OCI-LY7 (cell line): ENCODE measurements at regions not wholly inside any gene's neighbourhood (a gene's known extent, or its start where the extent isn't known, plus 50 kb on each side); places are given as distances from the start of the nearest gene placed in this dataset.

Source experiments
- BruUV-seq: library from RNA; stranded (reverse); fragments of 400-500 nt; replicated peaks from 2 replicates; lab custom pipeline; 2021; lab: Mats Ljungman, UMichigan
- CTCF ChIA-PET: fragments of 300-600 bp; sonication (Branson Sonifier 250); formaldehyde crosslinking; loops from one replicate; lab custom pipeline; 2022; ENCODE audit warnings: antibody characterized with exemption; ENCODE audit not compliant: unreplicated experiment; lab: Charles Lee
- POLR2A ChIA-PET: fragments of 300-600 bp; sonication (Branson Sonifier 250); formaldehyde crosslinking; loops from one replicate; lab custom pipeline; 2022; ENCODE audit warnings: antibody characterized with exemption; lab: Charles Lee
- DNase-seq: peaks from one replicate; pipeline ENCODE4 v3.0.0-alpha.2; 2015; ENCODE audit warnings: low spot score
- H2AFZ ChIP-seq: fragments of 200-600 bp; sonication (generic), shearing (Covaris generic); 2 replicates; pipeline ENCODE4 v1.6.1; 2014; ENCODE audit warnings: mild to moderate bottlenecking, antibody characterized with exemption, low read length, moderate library complexity
- H3K27ac ChIP-seq: fragments of 200-600 bp; sonication (generic); 2 replicates; pipeline ENCODE4 v1.5.1; 2014; ENCODE audit warnings: mixed run types, low read depth, mild to moderate bottlenecking, moderate library complexity, low read length, inconsistent platforms; ENCODE audit not compliant: poor library complexity, severe bottlenecking
- H3K36me3 ChIP-seq: fragments of 200-600 bp; sonication (generic); 2 replicates; pipeline ENCODE4 v1.6.1; 2014; ENCODE audit warnings: mild to moderate bottlenecking, antibody characterized with exemption, low read length, moderate library complexity, mixed read lengths; ENCODE audit not compliant: insufficient read depth
- H3K4me1 ChIP-seq: fragments of 200-600 bp; sonication (generic); 2 replicates; pipeline ENCODE4 v1.5.1; 2014; ENCODE audit warnings: mild to moderate bottlenecking, low read length; ENCODE audit not compliant: insufficient read depth, poor library complexity, severe bottlenecking
- H3K4me2 ChIP-seq: fragments of 200-600 bp; sonication (generic); 2 replicates; pipeline ENCODE4 v1.6.1; 2014; ENCODE audit warnings: mild to moderate bottlenecking, low read length
- H3K4me3 ChIP-seq: fragments of 200-600 bp; sonication (generic); 2 replicates; pipeline ENCODE4 v1.5.1; 2014; ENCODE audit warnings: mild to moderate bottlenecking, low read depth, low read length; ENCODE audit not compliant: poor library complexity, severe bottlenecking
- H3K79me2 ChIP-seq: fragments of 200-600 bp; sonication (generic); 2 replicates; pipeline ENCODE4 v1.6.1; 2016; ENCODE audit warnings: low read depth, mild to moderate bottlenecking, low read length, moderate library complexity, mixed read lengths; ENCODE audit not compliant: insufficient read depth
- H3K9me2 ChIP-seq: fragments of 200-600 bp; sonication (generic); 2 replicates; pipeline ENCODE4 v1.6.1; 2016; ENCODE audit warnings: mild to moderate bottlenecking, low read length, mixed read lengths; ENCODE audit not compliant: insufficient read depth
- H3K9me3 ChIP-seq: fragments of 200-600 bp; sonication (generic); 2 replicates; pipeline ENCODE4 v1.6.1; 2014; ENCODE audit warnings: mild to moderate bottlenecking, mixed run types, low read length, mixed read lengths
- H4K20me1 ChIP-seq: fragments of 200-600 bp; sonication (generic); 2 replicates; pipeline ENCODE4 v1.6.1; 2014; ENCODE audit warnings: mild to moderate bottlenecking, antibody characterized with exemption, low read length, moderate library complexity, mixed read lengths; ENCODE audit not compliant: insufficient read depth
- EZH2phosphoT487 ChIP-seq: fragments of 200-600 bp; sonication (generic); IDR thresholded peaks from 2 replicates; pipeline ENCODE4 v1.6.1; 2018; ENCODE audit warnings: low read depth, borderline replicate concordance, mild to moderate bottlenecking, mixed run types, antibody characterized with exemption, low read length, moderate library complexity, mixed read lengths
- intact Hi-C: fragments of 100-400 bp; cut with micrococcal nuclease; formaldehyde crosslinking; loops from one replicate; pipeline ENCODE4 v1.10.0; 2022; ENCODE audit not compliant: unreplicated experiment
- TF ChIP-seq, protein P1 (sequence below): fragments of 200-600 bp; sonication (generic); conservative IDR thresholded peaks from 2 replicates; pipeline ENCODE4 v1.5.1; 2014; ENCODE audit warnings: mild to moderate bottlenecking, antibody characterized with exemption, low read length, moderate library complexity, mixed read lengths

DNA sequence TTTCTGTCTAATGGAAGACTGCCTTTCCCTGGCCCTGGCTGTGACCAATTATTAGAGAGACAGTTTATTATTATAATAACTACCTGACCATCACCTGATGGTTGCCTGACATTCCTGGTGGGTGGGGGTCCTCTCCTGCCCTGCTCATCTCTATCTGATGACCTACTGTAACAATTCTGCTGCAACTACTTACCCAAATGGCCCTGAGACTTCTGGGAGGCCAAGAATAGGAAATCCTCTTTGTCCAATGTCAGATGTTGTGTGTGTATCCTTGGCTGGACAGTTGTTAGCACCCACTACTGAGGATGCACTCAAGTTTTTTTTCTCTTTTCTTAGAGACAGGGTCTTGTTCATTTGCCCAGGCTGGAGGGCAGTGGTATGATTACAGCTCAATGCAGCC lies 110.3 kb downstream of the DDX1 start:
- no peaks in the 10 kb centered on the region for H3K9me3 ChIP-seq
- no peak for DNase-seq
- TF ChIP-seq, protein P1, sequence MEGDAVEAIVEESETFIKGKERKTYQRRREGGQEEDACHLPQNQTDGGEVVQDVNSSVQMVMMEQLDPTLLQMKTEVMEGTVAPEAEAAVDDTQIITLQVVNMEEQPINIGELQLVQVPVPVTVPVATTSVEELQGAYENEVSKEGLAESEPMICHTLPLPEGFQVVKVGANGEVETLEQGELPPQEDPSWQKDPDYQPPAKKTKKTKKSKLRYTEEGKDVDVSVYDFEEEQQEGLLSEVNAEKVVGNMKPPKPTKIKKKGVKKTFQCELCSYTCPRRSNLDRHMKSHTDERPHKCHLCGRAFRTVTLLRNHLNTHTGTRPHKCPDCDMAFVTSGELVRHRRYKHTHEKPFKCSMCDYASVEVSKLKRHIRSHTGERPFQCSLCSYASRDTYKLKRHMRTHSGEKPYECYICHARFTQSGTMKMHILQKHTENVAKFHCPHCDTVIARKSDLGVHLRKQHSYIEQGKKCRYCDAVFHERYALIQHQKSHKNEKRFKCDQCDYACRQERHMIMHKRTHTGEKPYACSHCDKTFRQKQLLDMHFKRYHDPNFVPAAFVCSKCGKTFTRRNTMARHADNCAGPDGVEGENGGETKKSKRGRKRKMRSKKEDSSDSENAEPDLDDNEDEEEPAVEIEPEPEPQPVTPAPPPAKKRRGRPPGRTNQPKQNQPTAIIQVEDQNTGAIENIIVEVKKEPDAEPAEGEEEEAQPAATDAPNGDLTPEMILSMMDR: no peak
- TF ChIP-seq EZH2phosphoT487: no peak
- H4K20me1 ChIP-seq: no peaks in the 10 kb centered on the region
- POLR2A ChIA-PET: no interaction called here
- no peak overlapping the region for H2AFZ ChIP-seq
- H3K79me2 ChIP-seq: no peaks in the 10 kb centered on the region
- no peak overlapping the region for H3K27ac ChIP-seq
- BruUV-seq: no TSS peak
- CTCF ChIA-PET: no interaction called here
- intact Hi-C loops: no loop called here
- no peaks in the 10 kb centered on the region for H3K4me1 ChIP-seq
- H3K4me2 ChIP-seq: no peak overlapping the region
- no peaks in the 10 kb centered on the region for H3K36me3 ChIP-seq
- H3K4me3 ChIP-seq: no peak overlapping the region
- no peaks in the 10 kb centered on the region for H3K9me2 ChIP-seq

DNA sequence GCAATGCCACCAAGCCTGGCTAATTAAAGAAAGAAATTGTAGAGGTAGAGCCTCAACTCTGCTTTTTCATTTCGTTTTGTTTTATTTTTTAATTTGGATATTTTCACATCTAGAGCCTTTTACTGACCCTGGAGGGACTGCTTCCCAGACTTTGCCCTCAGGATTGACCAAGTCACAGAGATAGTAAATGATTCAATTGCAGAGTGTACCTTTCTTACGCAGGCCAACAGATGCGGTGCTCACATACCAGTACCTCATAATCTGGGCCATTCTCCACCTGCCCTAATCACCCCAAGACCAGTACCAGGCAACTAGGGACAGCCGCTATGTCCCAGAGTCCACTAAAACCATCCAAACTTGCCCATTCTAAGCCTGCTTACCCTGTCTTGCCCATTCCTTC lies 110.8 kb downstream of the DDX1 start:
- no peaks in the 10 kb centered on the region for H4K20me1 ChIP-seq
- TF ChIP-seq, protein P1: no peak
- TF ChIP-seq EZH2phosphoT487: no peak
- H2AFZ ChIP-seq: no peak overlapping the region
- CTCF ChIA-PET: no interaction called here
- no peak overlapping the region for H3K4me2 ChIP-seq
- no peak overlapping the region for H3K27ac ChIP-seq
- no peak overlapping the region for H3K4me3 ChIP-seq
- no peaks in the 10 kb centered on the region for H3K9me2 ChIP-seq
- intact Hi-C loops: no loop called here
- POLR2A ChIA-PET: no interaction called here
- no peaks in the 10 kb centered on the region for H3K4me1 ChIP-seq
- BruUV-seq: no TSS peak
- no peaks in the 10 kb centered on the region for H3K79me2 ChIP-seq
- H3K36me3 ChIP-seq: no peaks in the 10 kb centered on the region
- no peaks in the 10 kb centered on the region for H3K9me3 ChIP-seq
- DNase-seq: no peak

- Histone ChIP-seq H3K9me2 (no peaks in the 10 kb centered on the region), H4K20me1 (no peaks in the 10 kb centered on the region), H2AFZ (no peak overlapping the region), H3K4me2 (no peak overlapping the region), H3K9me3 (no peaks in the 10 kb centered on the region), H3K36me3 (no peaks in the 10 kb centered on the region), H3K79me2 (no peaks in the 10 kb centered on the region), H3K4me3 (no peak overlapping the region), H3K4me1 (no peaks in the 10 kb centered on the region), H3K27ac (no peak overlapping the region)
- no TSS peak for BruUV-seq
- intact Hi-C loops: no loop called here
- no peak for DNase-seq
- ChIA-PET CTCF (no interaction called here), POLR2A (interaction anchor here (0.6 kb wide), 1 partner anchor 1288 kb away, joined by 3 read pairs; no protein-coding TSS in a partner anchor)
- TF ChIP-seq EZH2phosphoT487: no peak
- TF ChIP-seq, protein P1: no peak
Measured at GRCh38 chr2:15703365-15703869, 111.7 kb downstream of the DDX1 start.
